HG03175 (cell line): ENCODE measurements at regions not wholly inside any gene's neighbourhood (a gene's known extent, or its start where the extent isn't known, plus 50 kb on each side); places are given as distances from the start of the nearest gene placed in this dataset.
"Not testable (repeated sequence)": the region's sequence is repeated elsewhere in the genome, so short reads cannot be mapped to it uniquely, and the experiment has no call there.

Source experiments
- ATAC-seq: cut with Tn5 transposase; IDR thresholded peaks from one replicate; pipeline ENCODE4 v1.9.1; 2021; ENCODE audit warnings: mild to moderate bottlenecking, moderate library complexity; ENCODE audit not compliant: unreplicated experiment

GRCh38 chr2:88857274-88857741, 165.8 kb downstream of the RPIA start:
- no peak for ATAC-seq

- peak; percentile 38 for ATAC-seq
Measured at GRCh38 chr2:88857951-88858411, 166.5 kb downstream of the RPIA start.

- no peak for ATAC-seq
Measured at GRCh38 chr2:88859461-88859860, 168.0 kb downstream of the RPIA start.

- no peak for ATAC-seq
Measured at GRCh38 chr2:88860421-88861075, 169.1 kb downstream of the RPIA start.

- peak; percentile 67 for ATAC-seq
Measured at GRCh38 chr2:88865801-88866371, 174.4 kb downstream of the RPIA start.

GRCh38 chr2:88866756-88867155, 175.3 kb downstream of the RPIA start:
- ATAC-seq = no peak

- no peak for ATAC-seq
Measured at GRCh38 chr2:88868861-88869260, 177.4 kb downstream of the RPIA start.

GRCh38 chr2:88870267-88870839, 178.9 kb downstream of the RPIA start:
- ATAC-seq = no peak

- no peak for ATAC-seq
Measured at GRCh38 chr2:88871336-88871735, 179.9 kb downstream of the RPIA start.

- ATAC-seq = no peak
Measured at GRCh38 chr2:88873620-88874019, 182.1 kb downstream of the RPIA start.

- ATAC-seq = no peak
Measured at GRCh38 chr2:88874063-88874657, 182.7 kb downstream of the RPIA start.

GRCh38 chr2:88875736-88876135, 184.3 kb downstream of the RPIA start:
- ATAC-seq = no peak

- no peak for ATAC-seq
Measured at GRCh38 chr2:88880441-88880953, 189.0 kb downstream of the RPIA start.

- peak; percentile 52 for ATAC-seq
Measured at GRCh38 chr2:88885275-88885674, 193.8 kb downstream of the RPIA start.

GRCh38 chr2:88885679-88886416, 194.4 kb downstream of the RPIA start:
- ATAC-seq = no peak

- ATAC-seq = not testable (repeated sequence)
Measured at GRCh38 chr2:88887466-88887865, 196.0 kb downstream of the RPIA start.

- no peak for ATAC-seq
Measured at GRCh38 chr2:88892207-88892606, 200.7 kb downstream of the RPIA start.

- ATAC-seq = no peak
Measured at GRCh38 chr2:88892788-88893187, 201.3 kb downstream of the RPIA start.

- no peak for ATAC-seq
Measured at GRCh38 chr2:88896971-88897370, 205.5 kb downstream of the RPIA start.

GRCh38 chr2:88897715-88898114, 206.2 kb downstream of the RPIA start:
- no peak for ATAC-seq

GRCh38 chr2:88903749-88904353, 212.4 kb downstream of the RPIA start:
- ATAC-seq = no peak
